Peyer's patch (tissue), 4 donors: ENCODE measurements at regions not wholly inside any gene's neighbourhood (a gene's known extent, or its start where the extent isn't known, plus 50 kb on each side); places are given as distances from the start of the nearest gene placed in this dataset.

ENCODE experiments used
- CTCF ChIP-seq, 6 experiments: fragments of 450-650 bp in 4 of 6; fragments of 200-600 bp in 2 of 6; sonication (generic) in 1 of 6; IDR thresholded peaks; one replicate each; pipeline ENCODE4 v1.5.1; 2017 to 2019; ENCODE audit warnings: antibody characterized with exemption in 6 of 6, mild to moderate bottlenecking in 3 of 6, moderate library complexity in 1 of 6
- POLR2A ChIP-seq, 2 donors: fragments of 450-650 bp; IDR thresholded peaks; one replicate each; pipeline ENCODE4 v1.5.1; 2017; ENCODE audit warnings: antibody characterized with exemption in 2 of 2, mild to moderate bottlenecking in 2 of 2, moderate library complexity in 2 of 2

GRCh38 chr20:61042506-61043385, 209.3 kb upstream of the CDH4 start:
- TF ChIP-seq CTCF (IDR thresholded peaks at IDR 0.05): no peak
- TF ChIP-seq POLR2A (IDR thresholded peaks at IDR 0.05): no peak
